HCT116 (cell line): ENCODE measurements at regions not wholly inside any gene's neighbourhood (a gene's known extent, or its start where the extent isn't known, plus 50 kb on each side); places are given as distances from the start of the nearest gene placed in this dataset.

Experiments used
- ATAC-seq: fragments of 200-7000 bp; cut with Tn5 transposase; 2 replicates; pipeline ENCODE4 v1.9.1; 2020; ENCODE audit warnings: mild to moderate bottlenecking, moderate library complexity
- BruUV-seq: library from RNA; stranded (reverse); fragments of 400-500 nt; replicated peaks from 2 replicates; lab custom pipeline; 2021; lab: Mats Ljungman, UMichigan
- CTCF ChIA-PET: fragments of 300-600 bp; sonication (Branson Sonifier 250); formaldehyde crosslinking; loops from one replicate; lab custom pipeline; 2021; ENCODE audit warnings: antibody characterized with exemption; lab: Charles Lee
- POLR2A ChIA-PET: fragments of 300-600, 350-600 bp; sonication (Branson Sonifier 250); formaldehyde crosslinking; loops from one replicate; lab custom pipeline; 2021; ENCODE audit warnings: antibody characterized with exemption; lab: Charles Lee
- RAD21 ChIA-PET, 2 experiments: fragments of 300-600 bp; sonication (Branson Sonifier 250); formaldehyde crosslinking; loops; one replicate each; lab custom pipeline; 2023; ENCODE audit warnings: low total read pairs in 2 of 2; ENCODE audit not compliant: uncharacterized antibody in 2 of 2, unreplicated experiment in 2 of 2, low non-redundant PET in 1 of 2; lab: Charles Lee
- DNase-seq: peaks from one replicate; pipeline ENCODE4 v3.0.0-alpha.2; 2010; ENCODE audit warnings: low read depth, low spot score
- H2AFZ ChIP-seq: fragments of 200-600 bp; shearing (Covaris generic), sonication (generic); 2 replicates; pipeline ENCODE4 v1.6.1; 2017; ENCODE audit warnings: low read depth, mixed run types, mixed read lengths, antibody characterized with exemption, low read length; ENCODE audit not compliant: poor library complexity, severe bottlenecking
- H3K27ac ChIP-seq: 2 replicates; pipeline ENCODE4 v1.5.1; 2012; ENCODE audit warnings: low read depth, low read length
- H3K27me3 ChIP-seq: fragments of 200-600 bp; sonication (generic); 2 replicates; pipeline ENCODE4 v1.6.1; 2016; ENCODE audit warnings: mixed run types, low read length, mixed read lengths; ENCODE audit not compliant: insufficient read depth
- H3K36me3 ChIP-seq, 2 experiments: fragments of 200-500 bp in 1 of 2; fragments of 200-600 bp in 1 of 2; sonication (Bioruptor generic) in 1 of 2; sonication (generic) in 1 of 2; 2 replicates each; pipeline versions ENCODE4 v1.5.1 to v1.6.1; 2014 to 2016; ENCODE audit warnings: low read length in 2 of 2, inconsistent platforms in 1 of 2, mixed read lengths in 1 of 2, mixed run types in 1 of 2; ENCODE audit not compliant: insufficient read depth in 2 of 2, control insufficient read depth in 1 of 2
- H3K4me1 ChIP-seq, 2 experiments: fragments of 200-600 bp in 1 of 2; sonication (generic) in 1 of 2; 2 replicates each; pipeline versions ENCODE4 v1.5.1 to v1.6.1; 2012 to 2017; ENCODE audit warnings: low read length in 2 of 2, inconsistent platforms in 1 of 2, mild to moderate bottlenecking in 1 of 2, mixed read lengths in 1 of 2, mixed run types in 1 of 2, moderate library complexity in 1 of 2; ENCODE audit not compliant: insufficient read depth in 2 of 2, control insufficient read depth in 1 of 2
- H3K4me2 ChIP-seq: fragments of 200-600 bp; sonication (generic); 2 replicates; pipeline ENCODE4 v1.6.1; 2017; ENCODE audit warnings: mixed run types, low read length, mixed read lengths
- H3K4me3 ChIP-seq, 2 experiments: fragments of 200-600 bp in 1 of 2; sonication (generic) in 1 of 2; replicated peaks in 1 of 2; 2 replicates each; pipeline ENCODE4 v1.5.1; 2011 to 2016; ENCODE audit warnings: low read length in 2 of 2, control low read depth in 1 of 2, low read depth in 1 of 2, mild to moderate bottlenecking in 1 of 2, mixed read lengths in 1 of 2, mixed run types in 1 of 2
- H3K79me2 ChIP-seq: fragments of 200-600 bp; sonication (generic); 2 replicates; pipeline ENCODE4 v1.6.1; 2017; ENCODE audit warnings: mild to moderate bottlenecking, mixed run types, low read length, moderate library complexity, mixed read lengths; ENCODE audit not compliant: insufficient read depth
- H3K9ac ChIP-seq: fragments of 200-600 bp; sonication (generic); 2 replicates; pipeline ENCODE4 v1.6.1; 2016; ENCODE audit warnings: low read length, mixed read lengths
- H3K9me2 ChIP-seq: fragments of 200-600 bp; sonication (generic), shearing (Covaris generic); 2 replicates; pipeline ENCODE4 v1.6.1; 2017; ENCODE audit warnings: mixed run types, mild to moderate bottlenecking, moderate library complexity; ENCODE audit not compliant: insufficient read depth
- H3K9me3 ChIP-seq, 2 experiments: fragments of 200-500 bp in 1 of 2; fragments of 200-600 bp in 1 of 2; sonication (Bioruptor generic) in 1 of 2; sonication (generic) in 1 of 2; 2 replicates each; pipeline ENCODE4 v1.6.1; 2014 to 2017; ENCODE audit warnings: low read length in 2 of 2, mixed read lengths in 2 of 2, inconsistent platforms in 1 of 2, low read depth in 1 of 2, mild to moderate bottlenecking in 1 of 2, mixed run types in 1 of 2, moderate library complexity in 1 of 2; ENCODE audit not compliant: control insufficient read depth in 1 of 2, insufficient read depth in 1 of 2
- H4K20me1 ChIP-seq: fragments of 200-600 bp; sonication (generic), shearing (Covaris generic); 2 replicates; pipeline ENCODE4 v1.6.1; 2017; ENCODE audit warnings: mixed run types, mild to moderate bottlenecking, moderate library complexity; ENCODE audit not compliant: insufficient read depth
- ELF1 ChIP-seq: IDR thresholded peaks from 2 replicates; pipeline ENCODE4 v1.6.1; 2012; ENCODE audit warnings: low read depth, borderline replicate concordance
- EZH2phosphoT487 ChIP-seq: fragments of 200-600 bp; IDR thresholded peaks from 2 replicates; pipeline ENCODE4 v1.6.1; 2018; ENCODE audit warnings: antibody characterized with exemption, borderline replicate concordance
- JUND ChIP-seq: IDR thresholded peaks from 2 replicates; pipeline ENCODE4 v1.6.1; 2012
- MAX ChIP-seq: IDR thresholded peaks from 2 replicates; pipeline ENCODE4 v1.6.1; 2012
- POLR2A ChIP-seq: IDR thresholded peaks from 2 replicates; pipeline ENCODE4 v1.7.0; 2011; ENCODE audit warnings: borderline replicate concordance; ENCODE audit not compliant: insufficient read depth, insufficient read length; ENCODE audit errors: extremely low read depth
- REST ChIP-seq: IDR thresholded peaks from 2 replicates; pipeline ENCODE4 v1.6.1; 2012; ENCODE audit warnings: low read depth
- SIN3A ChIP-seq: IDR thresholded peaks from 2 replicates; pipeline ENCODE4 v1.6.1; 2012; ENCODE audit warnings: low read depth
- SP1 ChIP-seq: IDR thresholded peaks from 2 replicates; pipeline ENCODE4 v1.6.1; 2012; ENCODE audit warnings: low read depth
- intact Hi-C: fragments of 100-400 bp; cut with micrococcal nuclease; formaldehyde crosslinking; loops from 2 replicates; pipeline ENCODE4 v1.10.0; 2022
- TF ChIP-seq, protein P1 (sequence below): IDR thresholded peaks from 2 replicates; pipeline ENCODE4 v1.6.1; 2011; ENCODE audit warnings: mild to moderate bottlenecking, low read length, moderate library complexity; ENCODE audit not compliant: insufficient replicate concordance; ENCODE audit errors: extremely low read depth

DNA sequence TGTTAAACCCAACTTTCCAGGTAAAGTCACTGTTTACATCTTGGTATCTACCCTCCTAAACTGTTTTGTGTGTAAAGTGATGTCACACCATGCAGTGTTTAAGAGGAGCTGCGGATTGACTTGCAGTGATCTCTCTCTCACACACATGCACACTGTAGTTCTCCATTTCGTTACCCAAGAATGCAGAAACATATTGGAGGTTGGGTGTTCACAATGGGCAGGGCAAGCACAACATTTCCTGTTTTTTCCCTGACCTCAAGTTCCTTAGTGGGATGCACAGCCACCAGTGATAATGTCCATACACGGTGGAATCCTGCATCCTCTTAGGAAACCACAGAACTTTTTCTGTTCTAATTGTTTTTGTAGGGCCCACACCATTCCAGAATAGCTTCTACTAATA is 85.3 kb upstream of the CFAP20DC start:
- Histone ChIP-seq H3K4me3 (no peak overlapping the region), H3K9ac (no peak overlapping the region), H3K9me3 (no peaks in the 10 kb centered on the region), H3K27me3 (no peaks in the 10 kb centered on the region), H3K4me2 (no peak overlapping the region), H3K4me1 (no peaks in the 10 kb centered on the region), H3K79me2 (no peaks in the 10 kb centered on the region), H2AFZ (no peak overlapping the region), H4K20me1 (no peaks in the 10 kb centered on the region), H3K27ac (no peak overlapping the region), H3K36me3 (no peaks in the 10 kb centered on the region), H3K9me2 (no peaks in the 10 kb centered on the region)
- ATAC-seq (no peak), DNase-seq (no peak)
- POLR2A ChIA-PET: no interaction called here
- BruUV-seq: no TSS peak
- CTCF ChIA-PET: interaction anchor here (0.5 kb wide), 1 partner anchor 141 kb away, joined by 3 read pairs; no protein-coding TSS in a partner anchor
- intact Hi-C loops: no loop called here
- TF ChIP-seq SP1 (no peak), EZH2phosphoT487 (no peak), REST (no peak), POLR2A (no peak), ELF1 (no peak), JUND (no peak), MAX (no peak), SIN3A (no peak)
- TF ChIP-seq, protein P1, sequence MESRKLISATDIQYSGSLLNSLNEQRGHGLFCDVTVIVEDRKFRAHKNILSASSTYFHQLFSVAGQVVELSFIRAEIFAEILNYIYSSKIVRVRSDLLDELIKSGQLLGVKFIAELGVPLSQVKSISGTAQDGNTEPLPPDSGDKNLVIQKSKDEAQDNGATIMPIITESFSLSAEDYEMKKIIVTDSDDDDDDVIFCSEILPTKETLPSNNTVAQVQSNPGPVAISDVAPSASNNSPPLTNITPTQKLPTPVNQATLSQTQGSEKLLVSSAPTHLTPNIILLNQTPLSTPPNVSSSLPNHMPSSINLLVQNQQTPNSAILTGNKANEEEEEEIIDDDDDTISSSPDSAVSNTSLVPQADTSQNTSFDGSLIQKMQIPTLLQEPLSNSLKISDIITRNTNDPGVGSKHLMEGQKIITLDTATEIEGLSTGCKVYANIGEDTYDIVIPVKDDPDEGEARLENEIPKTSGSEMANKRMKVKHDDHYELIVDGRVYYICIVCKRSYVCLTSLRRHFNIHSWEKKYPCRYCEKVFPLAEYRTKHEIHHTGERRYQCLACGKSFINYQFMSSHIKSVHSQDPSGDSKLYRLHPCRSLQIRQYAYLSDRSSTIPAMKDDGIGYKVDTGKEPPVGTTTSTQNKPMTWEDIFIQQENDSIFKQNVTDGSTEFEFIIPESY: no peak
- RAD21 ChIA-PET: no interaction called here
